22Rv1 (cell line): ENCODE measurements at regions not wholly inside any gene's neighbourhood (a gene's known extent, or its start where the extent isn't known, plus 50 kb on each side); places are given as distances from the start of the nearest gene placed in this dataset.

ENCODE experiments used
- CTCF ChIP-seq: fragments of 450-650 bp; IDR thresholded peaks from 2 replicates; pipeline ENCODE4 v1.5.1; 2017; ENCODE audit warnings: mild to moderate bottlenecking
- ZFX ChIP-seq: fragments of 450-650 bp; IDR thresholded peaks from 2 replicates; pipeline ENCODE4 v1.6.1; 2017; ENCODE audit warnings: antibody characterized with exemption, borderline replicate concordance

- no peak for TF ChIP-seq CTCF
- TF ChIP-seq ZFX, result no peak
Measured at GRCh38 chrY:7714426-7714825, 802.9 kb upstream of the AMELY start.
